ENCODE measurements at regions not wholly inside any gene's neighbourhood (a gene's known extent, or its start where the extent isn't known, plus 50 kb on each side); places are given as distances from the start of the nearest gene placed in this dataset.

DNA sequence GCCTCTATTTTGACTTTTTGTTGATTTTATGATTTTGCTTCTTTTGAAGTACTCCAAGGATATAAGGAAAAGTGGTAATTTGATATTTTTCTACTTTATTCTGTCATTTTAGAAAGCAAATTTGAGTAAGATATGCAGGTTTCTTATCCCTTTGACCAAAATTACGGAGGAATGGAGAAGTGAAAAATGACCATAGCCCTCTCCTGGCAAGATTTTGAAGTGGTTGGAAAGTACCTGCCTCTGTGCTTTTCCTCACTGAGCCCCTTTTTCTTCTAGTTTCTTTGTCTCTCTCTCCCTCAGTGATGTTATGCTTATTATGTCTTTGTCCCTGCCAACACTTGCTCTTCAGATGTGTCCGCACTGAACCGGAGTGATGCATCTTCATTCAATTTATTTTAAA lies 898.1 kb downstream of the EPHA4 start:
- H3K36me3 ChIP-seq (ENCODE audit: insufficient read depth, low read length): no peaks in the 10 kb centered on the region
- H3K9ac ChIP-seq (ENCODE audit: low read length): no peak overlapping the region
- no peaks in the 10 kb centered on the region for H3K79me2 ChIP-seq (ENCODE audit: insufficient read depth, low read length)
- H3K27me3 ChIP-seq (ENCODE audit: insufficient read depth, low read length): no peaks in the 10 kb centered on the region
- no peak overlapping the region for H3K4me3 ChIP-seq (ENCODE audit: low read depth, low read length, poor library complexity, severe bottlenecking)
- H3K4me2 ChIP-seq (ENCODE audit: low read length): no peak overlapping the region
- H3K27ac ChIP-seq (ENCODE audit: low read depth, low read length, poor library complexity, severe bottlenecking): no peak overlapping the region
- H2AFZ ChIP-seq (ENCODE audit: low read length): no peak overlapping the region
- no peaks in the 10 kb centered on the region for H3K9me3 ChIP-seq (ENCODE audit: low read length)
- H3F3A ChIP-seq (ENCODE audit: insufficient read depth, low read length): no peaks in the 10 kb centered on the region
- H3K4me1 ChIP-seq (ENCODE audit: insufficient read depth, low read length, severe bottlenecking): no peaks in the 10 kb centered on the region
- no peaks in the 10 kb centered on the region for H4K20me1 ChIP-seq (ENCODE audit: insufficient read depth, low read length)
- no peaks in the 10 kb centered on the region for H3K9me2 ChIP-seq (ENCODE audit: low read depth, low read length)
- TF ChIP-seq EZH2 (IDR thresholded peaks at IDR 0.05; ENCODE audit: borderline replicate concordance, low read length): no peak
- TF ChIP-seq, protein P1, sequence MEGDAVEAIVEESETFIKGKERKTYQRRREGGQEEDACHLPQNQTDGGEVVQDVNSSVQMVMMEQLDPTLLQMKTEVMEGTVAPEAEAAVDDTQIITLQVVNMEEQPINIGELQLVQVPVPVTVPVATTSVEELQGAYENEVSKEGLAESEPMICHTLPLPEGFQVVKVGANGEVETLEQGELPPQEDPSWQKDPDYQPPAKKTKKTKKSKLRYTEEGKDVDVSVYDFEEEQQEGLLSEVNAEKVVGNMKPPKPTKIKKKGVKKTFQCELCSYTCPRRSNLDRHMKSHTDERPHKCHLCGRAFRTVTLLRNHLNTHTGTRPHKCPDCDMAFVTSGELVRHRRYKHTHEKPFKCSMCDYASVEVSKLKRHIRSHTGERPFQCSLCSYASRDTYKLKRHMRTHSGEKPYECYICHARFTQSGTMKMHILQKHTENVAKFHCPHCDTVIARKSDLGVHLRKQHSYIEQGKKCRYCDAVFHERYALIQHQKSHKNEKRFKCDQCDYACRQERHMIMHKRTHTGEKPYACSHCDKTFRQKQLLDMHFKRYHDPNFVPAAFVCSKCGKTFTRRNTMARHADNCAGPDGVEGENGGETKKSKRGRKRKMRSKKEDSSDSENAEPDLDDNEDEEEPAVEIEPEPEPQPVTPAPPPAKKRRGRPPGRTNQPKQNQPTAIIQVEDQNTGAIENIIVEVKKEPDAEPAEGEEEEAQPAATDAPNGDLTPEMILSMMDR (IDR thresholded peaks at IDR 0.05; ENCODE audit: low read length): no peak

DNA sequence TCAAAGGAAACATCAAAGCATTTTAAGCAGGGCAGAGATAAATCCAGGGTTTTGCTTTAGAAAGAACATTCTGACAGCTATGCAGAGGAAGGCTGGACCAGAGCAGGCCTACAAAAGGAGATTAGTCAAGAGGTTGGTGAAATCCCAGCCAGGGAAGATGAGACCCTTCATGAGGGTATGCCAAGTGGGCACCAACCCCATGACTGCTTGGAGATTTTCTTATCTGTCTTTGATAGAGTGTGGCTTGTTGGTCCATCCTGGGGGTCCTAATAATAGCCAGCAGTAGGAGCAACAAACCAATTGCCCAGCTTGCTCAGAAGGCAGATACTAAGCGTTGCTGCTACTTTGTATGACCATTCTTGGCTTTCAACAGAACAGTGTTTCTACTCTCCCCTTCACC lies 895.4 kb downstream of the EPHA4 start:
- TF ChIP-seq, protein P1 (IDR thresholded peaks at IDR 0.05; ENCODE audit: low read length): no peak
- TF ChIP-seq EZH2 (IDR thresholded peaks at IDR 0.05; ENCODE audit: borderline replicate concordance, low read length): no peak
- H3K9me3 ChIP-seq (ENCODE audit: low read length): no peaks in the 10 kb centered on the region
- no peaks in the 10 kb centered on the region for H3K9me2 ChIP-seq (ENCODE audit: low read depth, low read length)
- H3K27ac ChIP-seq (ENCODE audit: low read depth, low read length, poor library complexity, severe bottlenecking): no peak overlapping the region
- H3K4me3 ChIP-seq (ENCODE audit: low read depth, low read length, poor library complexity, severe bottlenecking): no peak overlapping the region
- H3K27me3 ChIP-seq (ENCODE audit: insufficient read depth, low read length): no peaks in the 10 kb centered on the region
- H3K4me1 ChIP-seq (ENCODE audit: insufficient read depth, low read length, severe bottlenecking): no peaks in the 10 kb centered on the region
- H3K79me2 ChIP-seq (ENCODE audit: insufficient read depth, low read length): no peaks in the 10 kb centered on the region
- H3K4me2 ChIP-seq (ENCODE audit: low read length): no peak overlapping the region
- H3F3A ChIP-seq (ENCODE audit: insufficient read depth, low read length): no peaks in the 10 kb centered on the region
- no peaks in the 10 kb centered on the region for H4K20me1 ChIP-seq (ENCODE audit: insufficient read depth, low read length)
- no peak overlapping the region for H2AFZ ChIP-seq (ENCODE audit: low read length)
- H3K9ac ChIP-seq (ENCODE audit: low read length): no peak overlapping the region
- H3K36me3 ChIP-seq (ENCODE audit: insufficient read depth, low read length): no peaks in the 10 kb centered on the region

DNA sequence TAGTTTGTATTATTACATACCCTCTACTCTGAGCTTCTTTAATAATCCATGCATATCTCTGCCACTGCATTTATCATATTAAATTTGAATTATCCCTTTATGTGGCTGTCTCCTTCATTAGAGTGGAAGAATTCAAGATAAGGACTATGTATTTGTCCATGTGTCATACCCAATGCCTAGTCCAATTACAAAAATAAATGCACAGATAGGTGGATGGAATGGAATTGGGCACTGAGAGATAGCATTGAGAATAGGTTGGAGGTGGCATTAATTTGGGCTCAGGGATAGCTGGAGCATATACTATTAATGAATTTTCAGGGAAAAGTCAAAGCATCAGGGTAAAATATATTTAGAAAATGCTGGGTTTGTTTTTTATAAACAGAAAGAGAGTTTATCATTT lies 893.2 kb downstream of the EPHA4 start:
- Histone ChIP-seq H3K4me2 (ENCODE audit: low read length) (no peak overlapping the region), H3K9me3 (ENCODE audit: low read length) (no peaks in the 10 kb centered on the region), H3K9ac (ENCODE audit: low read length) (no peak overlapping the region), H3K9me2 (ENCODE audit: low read depth, low read length) (no peaks in the 10 kb centered on the region), H3K4me3 (ENCODE audit: low read depth, low read length, poor library complexity, severe bottlenecking) (no peak overlapping the region), H2AFZ (ENCODE audit: low read length) (no peak overlapping the region), H3K79me2 (ENCODE audit: insufficient read depth, low read length) (no peaks in the 10 kb centered on the region), H3F3A (ENCODE audit: insufficient read depth, low read length) (no peaks in the 10 kb centered on the region), H4K20me1 (ENCODE audit: insufficient read depth, low read length) (no peaks in the 10 kb centered on the region), H3K27ac (ENCODE audit: low read depth, low read length, poor library complexity, severe bottlenecking) (no peak overlapping the region), H3K27me3 (ENCODE audit: insufficient read depth, low read length) (no peaks in the 10 kb centered on the region), H3K36me3 (ENCODE audit: insufficient read depth, low read length) (no peaks in the 10 kb centered on the region), H3K4me1 (ENCODE audit: insufficient read depth, low read length, severe bottlenecking) (peaks cover under 1% of the 10 kb centered on the region)
- no peak for TF ChIP-seq EZH2 (IDR thresholded peaks at IDR 0.05; ENCODE audit: borderline replicate concordance, low read length)
- TF ChIP-seq, protein P1 (IDR thresholded peaks at IDR 0.05; ENCODE audit: low read length): no peak

All from OCI-LY1 (cell line).